HCT116 (cell line): ENCODE measurements at regions not wholly inside any gene's neighbourhood (a gene's known extent, or its start where the extent isn't known, plus 50 kb on each side); places are given as distances from the start of the nearest gene placed in this dataset.

ENCODE experiments used
- ATAC-seq: fragments of 200-7000 bp; cut with Tn5 transposase; 2 replicates; pipeline ENCODE4 v1.9.1; 2020; ENCODE audit warnings: mild to moderate bottlenecking, moderate library complexity
- BruUV-seq: library from RNA; stranded (reverse); fragments of 400-500 nt; replicated peaks from 2 replicates; lab custom pipeline; 2021; lab: Mats Ljungman, UMichigan
- CTCF ChIA-PET: fragments of 300-600 bp; sonication (Branson Sonifier 250); formaldehyde crosslinking; loops from one replicate; lab custom pipeline; 2021; ENCODE audit warnings: antibody characterized with exemption; lab: Charles Lee
- POLR2A ChIA-PET: fragments of 300-600, 350-600 bp; sonication (Branson Sonifier 250); formaldehyde crosslinking; loops from one replicate; lab custom pipeline; 2021; ENCODE audit warnings: antibody characterized with exemption; lab: Charles Lee
- RAD21 ChIA-PET, 2 experiments: fragments of 300-600 bp; sonication (Branson Sonifier 250); formaldehyde crosslinking; loops; one replicate each; lab custom pipeline; 2023; ENCODE audit warnings: low total read pairs in 2 of 2; ENCODE audit not compliant: uncharacterized antibody in 2 of 2, unreplicated experiment in 2 of 2, low non-redundant PET in 1 of 2; lab: Charles Lee
- DNase-seq: peaks from one replicate; pipeline ENCODE4 v3.0.0-alpha.2; 2010; ENCODE audit warnings: low read depth, low spot score
- H2AFZ ChIP-seq: fragments of 200-600 bp; shearing (Covaris generic), sonication (generic); 2 replicates; pipeline ENCODE4 v1.6.1; 2017; ENCODE audit warnings: low read depth, mixed run types, mixed read lengths, antibody characterized with exemption, low read length; ENCODE audit not compliant: poor library complexity, severe bottlenecking
- H3K27ac ChIP-seq: 2 replicates; pipeline ENCODE4 v1.5.1; 2012; ENCODE audit warnings: low read depth, low read length
- H3K27me3 ChIP-seq: fragments of 200-600 bp; sonication (generic); 2 replicates; pipeline ENCODE4 v1.6.1; 2016; ENCODE audit warnings: mixed run types, low read length, mixed read lengths; ENCODE audit not compliant: insufficient read depth
- H3K36me3 ChIP-seq, 2 experiments: fragments of 200-500 bp in 1 of 2; fragments of 200-600 bp in 1 of 2; sonication (Bioruptor generic) in 1 of 2; sonication (generic) in 1 of 2; 2 replicates each; pipeline versions ENCODE4 v1.5.1 to v1.6.1; 2014 to 2016; ENCODE audit warnings: low read length in 2 of 2, inconsistent platforms in 1 of 2, mixed read lengths in 1 of 2, mixed run types in 1 of 2; ENCODE audit not compliant: insufficient read depth in 2 of 2, control insufficient read depth in 1 of 2
- H3K4me1 ChIP-seq, 2 experiments: fragments of 200-600 bp in 1 of 2; sonication (generic) in 1 of 2; 2 replicates each; pipeline versions ENCODE4 v1.5.1 to v1.6.1; 2012 to 2017; ENCODE audit warnings: low read length in 2 of 2, inconsistent platforms in 1 of 2, mild to moderate bottlenecking in 1 of 2, mixed read lengths in 1 of 2, mixed run types in 1 of 2, moderate library complexity in 1 of 2; ENCODE audit not compliant: insufficient read depth in 2 of 2, control insufficient read depth in 1 of 2
- H3K4me2 ChIP-seq: fragments of 200-600 bp; sonication (generic); 2 replicates; pipeline ENCODE4 v1.6.1; 2017; ENCODE audit warnings: mixed run types, low read length, mixed read lengths
- H3K4me3 ChIP-seq, 2 experiments: fragments of 200-600 bp in 1 of 2; sonication (generic) in 1 of 2; replicated peaks in 1 of 2; 2 replicates each; pipeline ENCODE4 v1.5.1; 2011 to 2016; ENCODE audit warnings: low read length in 2 of 2, control low read depth in 1 of 2, low read depth in 1 of 2, mild to moderate bottlenecking in 1 of 2, mixed read lengths in 1 of 2, mixed run types in 1 of 2
- H3K79me2 ChIP-seq: fragments of 200-600 bp; sonication (generic); 2 replicates; pipeline ENCODE4 v1.6.1; 2017; ENCODE audit warnings: mild to moderate bottlenecking, mixed run types, low read length, moderate library complexity, mixed read lengths; ENCODE audit not compliant: insufficient read depth
- H3K9ac ChIP-seq: fragments of 200-600 bp; sonication (generic); 2 replicates; pipeline ENCODE4 v1.6.1; 2016; ENCODE audit warnings: low read length, mixed read lengths
- H3K9me2 ChIP-seq: fragments of 200-600 bp; sonication (generic), shearing (Covaris generic); 2 replicates; pipeline ENCODE4 v1.6.1; 2017; ENCODE audit warnings: mixed run types, mild to moderate bottlenecking, moderate library complexity; ENCODE audit not compliant: insufficient read depth
- H3K9me3 ChIP-seq, 2 experiments: fragments of 200-500 bp in 1 of 2; fragments of 200-600 bp in 1 of 2; sonication (Bioruptor generic) in 1 of 2; sonication (generic) in 1 of 2; 2 replicates each; pipeline ENCODE4 v1.6.1; 2014 to 2017; ENCODE audit warnings: low read length in 2 of 2, mixed read lengths in 2 of 2, inconsistent platforms in 1 of 2, low read depth in 1 of 2, mild to moderate bottlenecking in 1 of 2, mixed run types in 1 of 2, moderate library complexity in 1 of 2; ENCODE audit not compliant: control insufficient read depth in 1 of 2, insufficient read depth in 1 of 2
- H4K20me1 ChIP-seq: fragments of 200-600 bp; sonication (generic), shearing (Covaris generic); 2 replicates; pipeline ENCODE4 v1.6.1; 2017; ENCODE audit warnings: mixed run types, mild to moderate bottlenecking, moderate library complexity; ENCODE audit not compliant: insufficient read depth
- ATF3 ChIP-seq: IDR thresholded peaks from 2 replicates; pipeline ENCODE4 v1.6.1; 2012
- CBX3 ChIP-seq: IDR thresholded peaks from 2 replicates; pipeline ENCODE4 v1.6.1; 2012; ENCODE audit warnings: low read depth
- CEBPB ChIP-seq: IDR thresholded peaks from 2 replicates; pipeline ENCODE4 v1.6.1; 2012; ENCODE audit warnings: low read depth
- EGR1 ChIP-seq: IDR thresholded peaks from 2 replicates; pipeline ENCODE4 v1.6.1; 2012; ENCODE audit warnings: low read depth
- EZH2 ChIP-seq: fragments of 200-600 bp; sonication (generic); IDR thresholded peaks from 2 replicates; pipeline ENCODE4 v1.6.1; 2017; ENCODE audit warnings: antibody characterized with exemption, mixed run types
- FOSL1 ChIP-seq: IDR thresholded peaks from 2 replicates; pipeline ENCODE4 v1.6.1; 2012; ENCODE audit warnings: low read depth
- MAX ChIP-seq: IDR thresholded peaks from 2 replicates; pipeline ENCODE4 v1.6.1; 2012
- POLR2A ChIP-seq: IDR thresholded peaks from 2 replicates; pipeline ENCODE4 v1.7.0; 2011; ENCODE audit warnings: borderline replicate concordance; ENCODE audit not compliant: insufficient read depth, insufficient read length; ENCODE audit errors: extremely low read depth
- RAD21 ChIP-seq: IDR thresholded peaks from 2 replicates; pipeline ENCODE4 v1.6.1; 2012; ENCODE audit warnings: low read depth, mild to moderate bottlenecking
- REST ChIP-seq: IDR thresholded peaks from 2 replicates; pipeline ENCODE4 v1.6.1; 2012; ENCODE audit warnings: low read depth
- SP1 ChIP-seq: IDR thresholded peaks from 2 replicates; pipeline ENCODE4 v1.6.1; 2012; ENCODE audit warnings: low read depth
- YY1 ChIP-seq: IDR thresholded peaks from 2 replicates; pipeline ENCODE4 v1.6.1; 2011; ENCODE audit warnings: low read length, low read depth, moderate library complexity, mild to moderate bottlenecking; ENCODE audit not compliant: insufficient replicate concordance; ENCODE audit errors: extremely low read depth
- ZFX ChIP-seq: fragments of 450-650 bp; IDR thresholded peaks from 2 replicates; pipeline ENCODE4 v1.6.1; 2017
- ZNF274 ChIP-seq: fragments of 200-500 bp; sonication (Bioruptor generic); IDR thresholded peaks from 2 replicates; pipeline ENCODE4 v1.6.1; 2014; ENCODE audit warnings: mild to moderate bottlenecking, low read depth, low read length, inconsistent platforms
- intact Hi-C: fragments of 100-400 bp; cut with micrococcal nuclease; formaldehyde crosslinking; loops from 2 replicates; pipeline ENCODE4 v1.10.0; 2022

- Histone ChIP-seq H3K79me2 (no peaks in the 10 kb centered on the region), H2AFZ (no peak overlapping the region), H3K4me1 (peaks cover 0 to 12% of the 10 kb centered on the region in 2 experiments; a peak in 2 of 4 replicates), H3K9me2 (no peaks in the 10 kb centered on the region), H4K20me1 (no peaks in the 10 kb centered on the region), H3K36me3 (no peaks in the 10 kb centered on the region), H3K4me2 (peak overlapping the region; percentile 27; the same call in 1 of the 2 replicates), H3K9me3 (no peaks in the 10 kb centered on the region; a peak in 1 of 4 replicates), H3K9ac (no peak overlapping the region), H3K27me3 (no peaks in the 10 kb centered on the region), H3K27ac (no peak overlapping the region), H3K4me3 (no peak overlapping the region)
- RAD21 ChIA-PET: no interaction called here
- POLR2A ChIA-PET: no interaction called here
- intact Hi-C loops: no loop called here
- CTCF ChIA-PET: no interaction called here
- ATAC-seq: peak; percentile 30; the same call in 1 of the 2 replicates
- no peak for TF ChIP-seq EZH2
- TF ChIP-seq YY1: no peak
- TF ChIP-seq FOSL1: no peak
- TF ChIP-seq ZNF274: no peak
- no peak for TF ChIP-seq CEBPB
- TF ChIP-seq ZFX: no peak
- TF ChIP-seq RAD21: no peak
- TF ChIP-seq REST: no peak
- no peak for TF ChIP-seq ATF3
- no peak for TF ChIP-seq EGR1
- TF ChIP-seq MAX: no peak
- TF ChIP-seq CBX3: no peak
- TF ChIP-seq POLR2A: no peak
- no peak for TF ChIP-seq SP1
- no peak for DNase-seq
- BruUV-seq: no TSS peak
These were observed 268.0 kb upstream of the ARRDC4 start for GRCh38 chr15:97692301-97693015.
